Activated naive CD8-positive, alpha-beta T cell treated with anti-CD3 and anti-CD28 coated beads, Interleukin-2, amount 10 ng/mL, durations not matched to agents 7 days and 5 days (primary cell): ENCODE measurements at regions not wholly inside any gene's neighbourhood (a gene's known extent, or its start where the extent isn't known, plus 50 kb on each side); places are given as distances from the start of the nearest gene placed in this dataset.

Experiments used
- ATAC-seq: fragments of 150-1000 bp; cut with Tn5 transposase; one replicate; pipeline ENCODE4 v1.10.0; 2021; ENCODE audit warnings: low read depth, moderate library complexity
- POLR2A ChIA-PET: fragments of 350-600 bp; sonication (Branson Sonifier 250); formaldehyde crosslinking; loops from one replicate; lab custom pipeline; 2021; ENCODE audit warnings: antibody characterized with exemption; lab: Charles Lee
- DNase-seq: peaks from one replicate; pipeline ENCODE4 v3.0.0; 2021
- H3K27ac Mint-ChIP-seq: one replicate; pipeline ENCODE4 v1.8.0; 2022; ENCODE audit warnings: mild to moderate bottlenecking, mixed read lengths
- H3K27me3 Mint-ChIP-seq: one replicate; pipeline ENCODE4 v1.8.0; 2022; ENCODE audit warnings: mild to moderate bottlenecking, moderate library complexity, mixed read lengths
- H3K36me3 Mint-ChIP-seq: one replicate; pipeline ENCODE4 v1.8.0; 2021; ENCODE audit warnings: mild to moderate bottlenecking, mixed read lengths
- H3K4me1 Mint-ChIP-seq: one replicate; pipeline ENCODE4 v1.8.0; 2021; ENCODE audit warnings: mixed read lengths
- H3K4me3 Mint-ChIP-seq: one replicate; pipeline ENCODE4 v1.8.0; 2022; ENCODE audit warnings: mild to moderate bottlenecking, moderate library complexity, mixed read lengths
- H3K9me3 Mint-ChIP-seq: one replicate; pipeline ENCODE4 v1.8.0; 2021; ENCODE audit warnings: mixed read lengths

GRCh38 chr10:120271696-120272095, 185.3 kb upstream of the PLPP4 start:
- Mint-ChIP-seq H3K4me3 (no peak overlapping the region), H3K36me3 (no peaks in the 10 kb centered on the region), H3K4me1 (peaks cover 3% of the 10 kb centered on the region), H3K27ac (no peak overlapping the region), H3K9me3 (no peaks in the 10 kb centered on the region), H3K27me3 (no peaks in the 10 kb centered on the region)
- no peak for DNase-seq
- no peak for ATAC-seq
- POLR2A ChIA-PET = no interaction called here

GRCh38 chr10:120272350-120272749, 184.7 kb upstream of the PLPP4 start:
- no peak for ATAC-seq
- H3K36me3 Mint-ChIP-seq = no peaks in the 10 kb centered on the region
- H3K9me3 Mint-ChIP-seq = no peaks in the 10 kb centered on the region
- H3K27me3 Mint-ChIP-seq = no peaks in the 10 kb centered on the region
- H3K4me3 Mint-ChIP-seq = no peak overlapping the region
- DNase-seq = no peak
- H3K4me1 Mint-ChIP-seq = peaks cover 3% of the 10 kb centered on the region
- POLR2A ChIA-PET = no interaction called here
- no peak overlapping the region for H3K27ac Mint-ChIP-seq

GRCh38 chr10:120278069-120278468, 179.0 kb upstream of the PLPP4 start:
- peaks cover 3% of the 10 kb centered on the region for H3K4me1 Mint-ChIP-seq
- DNase-seq (no peak), ATAC-seq (no peak)
- POLR2A ChIA-PET = no interaction called here
- no peaks in the 10 kb centered on the region for H3K27me3 Mint-ChIP-seq
- H3K27ac Mint-ChIP-seq = no peak overlapping the region
- H3K9me3 Mint-ChIP-seq = no peaks in the 10 kb centered on the region
- H3K4me3 Mint-ChIP-seq = no peak overlapping the region
- no peaks in the 10 kb centered on the region for H3K36me3 Mint-ChIP-seq

- H3K4me1 Mint-ChIP-seq = peaks cover 3% of the 10 kb centered on the region
- ATAC-seq = no peak
- H3K4me3 Mint-ChIP-seq = no peak overlapping the region
- no peaks in the 10 kb centered on the region for H3K9me3 Mint-ChIP-seq
- H3K36me3 Mint-ChIP-seq = no peaks in the 10 kb centered on the region
- no peak overlapping the region for H3K27ac Mint-ChIP-seq
- POLR2A ChIA-PET = no interaction called here
- DNase-seq = no peak
- H3K27me3 Mint-ChIP-seq = no peaks in the 10 kb centered on the region
Measured at GRCh38 chr10:120279196-120279595, 177.8 kb upstream of the PLPP4 start.

GRCh38 chr10:120282421-120282820, 174.6 kb upstream of the PLPP4 start:
- POLR2A ChIA-PET = no interaction called here
- DNase-seq (no peak), ATAC-seq (no peak)
- Mint-ChIP-seq H3K9me3 (no peaks in the 10 kb centered on the region), H3K27ac (no peak overlapping the region), H3K36me3 (no peaks in the 10 kb centered on the region), H3K4me3 (no peak overlapping the region), H3K4me1 (no peaks in the 10 kb centered on the region), H3K27me3 (peaks cover 1% of the 10 kb centered on the region)

- Mint-ChIP-seq H3K36me3 (no peaks in the 10 kb centered on the region), H3K27ac (no peak overlapping the region), H3K27me3 (peaks cover 4% of the 10 kb centered on the region), H3K4me3 (no peak overlapping the region), H3K9me3 (no peaks in the 10 kb centered on the region), H3K4me1 (no peaks in the 10 kb centered on the region)
- ATAC-seq (no peak), DNase-seq (no peak)
- POLR2A ChIA-PET = no interaction called here
Measured at GRCh38 chr10:120282846-120283492, 174.1 kb upstream of the PLPP4 start.

- no peak for ATAC-seq
- Mint-ChIP-seq H3K4me3 (no peak overlapping the region), H3K27ac (no peak overlapping the region), H3K27me3 (peaks cover 4% of the 10 kb centered on the region), H3K36me3 (no peaks in the 10 kb centered on the region), H3K4me1 (no peaks in the 10 kb centered on the region), H3K9me3 (no peaks in the 10 kb centered on the region)
- POLR2A ChIA-PET = no interaction called here
- no peak for DNase-seq
Measured at GRCh38 chr10:120285408-120285807, 171.6 kb upstream of the PLPP4 start.

- no peak overlapping the region for H3K4me3 Mint-ChIP-seq
- H3K27me3 Mint-ChIP-seq = peaks cover 4% of the 10 kb centered on the region
- H3K36me3 Mint-ChIP-seq = no peaks in the 10 kb centered on the region
- no peak for ATAC-seq
- no peaks in the 10 kb centered on the region for H3K9me3 Mint-ChIP-seq
- POLR2A ChIA-PET = no interaction called here
- H3K27ac Mint-ChIP-seq = no peak overlapping the region
- DNase-seq = no peak
- no peaks in the 10 kb centered on the region for H3K4me1 Mint-ChIP-seq
Measured at GRCh38 chr10:120286280-120286679, 170.7 kb upstream of the PLPP4 start.

GRCh38 chr10:120300513-120300912, 156.5 kb upstream of the PLPP4 start:
- H3K9me3 Mint-ChIP-seq = no peaks in the 10 kb centered on the region
- POLR2A ChIA-PET = no interaction called here
- no peak overlapping the region for H3K4me3 Mint-ChIP-seq
- peaks cover 4% of the 10 kb centered on the region for H3K27me3 Mint-ChIP-seq
- ATAC-seq (no peak), DNase-seq (no peak)
- no peaks in the 10 kb centered on the region for H3K4me1 Mint-ChIP-seq
- H3K36me3 Mint-ChIP-seq = no peaks in the 10 kb centered on the region
- H3K27ac Mint-ChIP-seq = no peak overlapping the region

- no peaks in the 10 kb centered on the region for H3K36me3 Mint-ChIP-seq
- POLR2A ChIA-PET = no interaction called here
- peaks cover 2% of the 10 kb centered on the region for H3K27me3 Mint-ChIP-seq
- H3K9me3 Mint-ChIP-seq = no peaks in the 10 kb centered on the region
- H3K4me3 Mint-ChIP-seq = no peak overlapping the region
- H3K4me1 Mint-ChIP-seq = no peaks in the 10 kb centered on the region
- H3K27ac Mint-ChIP-seq = no peak overlapping the region
- ATAC-seq = no peak
- no peak for DNase-seq
Measured at GRCh38 chr10:120308589-120308988, 148.4 kb upstream of the PLPP4 start.

GRCh38 chr10:120313715-120314114, 143.3 kb upstream of the PLPP4 start:
- Mint-ChIP-seq H3K4me1 (no peaks in the 10 kb centered on the region), H3K36me3 (no peaks in the 10 kb centered on the region), H3K27me3 (no peaks in the 10 kb centered on the region), H3K4me3 (no peak overlapping the region), H3K9me3 (no peaks in the 10 kb centered on the region), H3K27ac (no peak overlapping the region)
- DNase-seq (no peak), ATAC-seq (no peak)
- POLR2A ChIA-PET = no interaction called here

- DNase-seq = no peak
- H3K27ac Mint-ChIP-seq = no peak overlapping the region
- no peaks in the 10 kb centered on the region for H3K36me3 Mint-ChIP-seq
- POLR2A ChIA-PET = no interaction called here
- no peak overlapping the region for H3K4me3 Mint-ChIP-seq
- ATAC-seq = no peak
- H3K27me3 Mint-ChIP-seq = no peaks in the 10 kb centered on the region
- H3K4me1 Mint-ChIP-seq = no peaks in the 10 kb centered on the region
- H3K9me3 Mint-ChIP-seq = no peaks in the 10 kb centered on the region
Measured at GRCh38 chr10:120314442-120314841, 142.6 kb upstream of the PLPP4 start.

GRCh38 chr10:120318862-120319261, 138.2 kb upstream of the PLPP4 start:
- no peak for ATAC-seq

GRCh38 chr10:120327675-120328074, 129.4 kb upstream of the PLPP4 start:
- POLR2A ChIA-PET = no interaction called here
- DNase-seq = no peak
- no peaks in the 10 kb centered on the region for H3K27me3 Mint-ChIP-seq
- H3K4me1 Mint-ChIP-seq = no peaks in the 10 kb centered on the region
- H3K36me3 Mint-ChIP-seq = no peaks in the 10 kb centered on the region
- ATAC-seq = no peak
- H3K9me3 Mint-ChIP-seq = no peaks in the 10 kb centered on the region
- H3K27ac Mint-ChIP-seq = no peak overlapping the region
- H3K4me3 Mint-ChIP-seq = no peak overlapping the region

More at GRCh38 chr10:120318862-120319261, 138.2 kb upstream of the PLPP4 start:
- POLR2A ChIA-PET = no interaction called here
- Mint-ChIP-seq H3K27ac (no peak overlapping the region), H3K4me1 (no peaks in the 10 kb centered on the region), H3K36me3 (no peaks in the 10 kb centered on the region), H3K27me3 (no peaks in the 10 kb centered on the region), H3K4me3 (no peak overlapping the region), H3K9me3 (no peaks in the 10 kb centered on the region)
- no peak for DNase-seq

GRCh38 chr10:120328647-120329046, 128.4 kb upstream of the PLPP4 start:
- ATAC-seq = no peak
- no peak for DNase-seq
- H3K27ac Mint-ChIP-seq = no peak overlapping the region
- no peaks in the 10 kb centered on the region for H3K4me1 Mint-ChIP-seq
- POLR2A ChIA-PET = no interaction called here
- H3K36me3 Mint-ChIP-seq = no peaks in the 10 kb centered on the region
- no peaks in the 10 kb centered on the region for H3K27me3 Mint-ChIP-seq
- no peaks in the 10 kb centered on the region for H3K9me3 Mint-ChIP-seq
- H3K4me3 Mint-ChIP-seq = no peak overlapping the region
